HG03280 (cell line): ENCODE measurements at regions not wholly inside any gene's neighbourhood (a gene's known extent, or its start where the extent isn't known, plus 50 kb on each side); places are given as distances from the start of the nearest gene placed in this dataset.

ENCODE experiments used
- ATAC-seq: cut with Tn5 transposase; IDR thresholded peaks from one replicate; pipeline ENCODE4 v1.9.1; 2021; ENCODE audit warnings: mild to moderate bottlenecking, moderate library complexity; ENCODE audit not compliant: unreplicated experiment

DNA sequence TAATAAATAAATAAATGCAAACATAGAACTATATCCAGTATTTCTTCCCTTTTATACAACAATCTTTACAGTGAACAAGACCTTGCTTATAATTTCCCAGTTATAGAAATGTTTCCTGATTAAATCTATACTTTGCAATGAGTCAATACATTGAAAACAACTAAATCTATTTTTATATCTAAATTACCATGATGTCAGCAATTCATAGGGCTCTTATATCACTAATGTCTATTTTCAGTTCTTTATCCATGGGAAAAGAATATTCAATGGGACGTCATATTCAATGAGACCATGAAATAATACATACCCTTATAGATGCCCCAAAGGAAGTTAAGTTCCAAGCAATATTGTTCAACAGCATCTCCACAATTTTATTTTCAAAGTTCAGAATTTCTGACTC, 359.9 kb downstream of the CASP12 start:
- ATAC-seq = no peak

DNA sequence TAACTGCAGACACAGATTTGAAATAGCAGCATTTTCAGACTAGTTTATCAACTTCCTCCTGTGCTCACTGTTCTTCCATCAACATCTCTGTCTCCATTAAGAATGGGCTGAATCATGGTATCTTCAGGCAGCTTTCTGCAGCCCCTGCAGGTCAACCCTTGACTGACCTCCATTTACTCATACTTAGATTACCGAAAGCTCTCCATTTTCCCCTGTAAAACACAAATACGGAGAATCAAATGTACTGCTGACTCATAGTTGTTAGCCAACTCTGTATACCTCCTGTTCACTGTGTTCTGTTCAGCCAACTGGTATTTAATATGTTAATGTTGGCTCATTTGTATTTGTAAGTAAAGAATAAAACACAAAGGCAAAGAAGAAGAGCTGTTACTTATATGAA, 364.0 kb downstream of the CASP12 start:
- no peak for ATAC-seq

DNA sequence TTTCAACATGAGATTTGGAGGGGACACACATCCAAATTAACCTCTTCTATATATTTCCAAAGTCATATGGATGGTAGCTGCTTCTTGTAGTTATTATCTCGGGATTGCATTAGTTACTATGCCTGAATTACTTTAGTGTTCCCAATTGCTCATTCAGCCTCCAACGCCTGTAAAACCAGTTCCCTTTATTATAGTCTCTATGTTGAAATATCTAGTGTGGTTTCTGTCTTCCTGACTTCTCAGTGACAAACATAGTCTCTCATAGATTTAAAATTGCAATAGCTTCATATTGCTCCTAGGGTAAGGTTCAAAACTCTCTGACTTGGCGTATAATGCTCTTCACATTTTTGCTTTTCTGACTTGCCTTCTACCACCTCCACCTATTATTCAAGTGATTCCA, 366.4 kb downstream of the CASP12 start:
- no peak for ATAC-seq

DNA sequence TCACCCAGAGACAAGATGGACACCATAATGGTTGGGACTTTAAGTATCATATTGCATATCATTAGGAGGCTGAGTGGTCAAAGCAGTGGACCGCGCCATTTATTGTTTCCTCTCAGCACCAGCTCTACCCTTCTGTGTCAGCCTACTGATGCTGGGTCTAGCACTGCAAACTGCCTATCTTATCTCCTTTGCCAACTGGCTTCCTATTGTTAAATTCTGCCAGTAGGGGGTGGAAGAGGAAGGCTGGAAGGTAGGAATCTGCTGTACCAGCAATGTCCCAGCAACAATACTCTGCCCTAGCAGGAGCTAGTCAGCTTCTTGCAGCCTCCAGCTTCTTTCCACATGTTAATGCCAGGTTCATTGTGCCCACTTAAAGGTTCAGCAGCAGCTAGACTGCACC, 367.1 kb upstream of the PDGFD start:
- no peak for ATAC-seq

DNA sequence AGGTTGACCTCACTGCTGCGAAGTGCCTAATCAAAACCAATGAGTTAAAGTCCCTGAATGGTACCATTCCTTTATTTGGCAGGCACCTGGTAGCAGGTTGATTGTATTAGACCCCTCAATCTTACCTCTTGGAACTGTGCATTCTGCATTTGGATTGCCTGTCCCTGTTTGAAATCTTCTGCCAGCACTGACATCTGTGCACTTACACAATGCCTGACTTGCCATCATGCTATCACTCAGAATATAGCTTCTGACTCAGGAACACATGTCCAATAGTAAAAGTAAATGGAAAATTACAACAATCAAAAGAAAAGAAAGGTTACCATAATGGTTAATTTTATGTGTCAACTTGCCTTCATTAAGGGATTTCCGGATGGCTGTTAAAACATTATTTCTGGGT, 366.0 kb upstream of the PDGFD start:
- no peak for ATAC-seq

DNA sequence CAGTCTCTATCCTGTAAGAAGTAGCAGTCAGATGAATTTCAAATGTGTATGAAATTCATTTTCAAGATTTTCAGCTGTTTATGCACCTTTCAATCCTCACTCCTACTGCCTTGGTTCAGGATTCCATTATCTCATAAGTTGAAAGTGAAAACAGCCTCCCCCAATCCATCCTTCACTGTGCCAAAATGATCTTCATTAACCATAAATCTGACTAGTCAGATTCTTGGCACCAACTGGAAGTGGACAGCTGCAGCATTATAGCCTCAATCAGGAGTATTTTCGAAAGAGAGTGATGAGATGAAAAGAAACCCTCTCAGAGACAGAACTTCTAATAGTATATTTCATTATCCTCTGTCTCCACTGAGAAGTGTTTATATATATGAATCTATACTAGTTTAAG, 365.3 kb upstream of the PDGFD start:
- no peak for ATAC-seq

DNA sequence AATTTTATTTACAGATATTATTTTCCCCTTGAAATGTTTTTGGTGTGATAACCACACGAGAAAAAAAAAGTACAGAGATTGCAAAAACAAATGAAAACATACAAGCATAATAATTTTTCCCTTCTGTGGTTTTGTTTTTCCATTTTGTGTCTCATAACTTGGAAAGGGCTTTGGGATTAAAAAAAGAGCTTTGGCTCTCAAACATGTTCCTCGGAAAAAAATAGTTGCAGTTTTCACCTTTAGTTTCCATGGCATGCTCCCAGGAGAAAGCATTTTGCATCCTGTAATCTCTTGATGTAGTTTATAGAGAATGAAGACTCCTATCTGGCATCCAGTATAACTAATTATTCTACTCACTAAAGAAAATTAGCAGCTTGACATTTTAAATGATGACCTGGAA, 362.1 kb upstream of the PDGFD start:
- no peak for ATAC-seq

DNA sequence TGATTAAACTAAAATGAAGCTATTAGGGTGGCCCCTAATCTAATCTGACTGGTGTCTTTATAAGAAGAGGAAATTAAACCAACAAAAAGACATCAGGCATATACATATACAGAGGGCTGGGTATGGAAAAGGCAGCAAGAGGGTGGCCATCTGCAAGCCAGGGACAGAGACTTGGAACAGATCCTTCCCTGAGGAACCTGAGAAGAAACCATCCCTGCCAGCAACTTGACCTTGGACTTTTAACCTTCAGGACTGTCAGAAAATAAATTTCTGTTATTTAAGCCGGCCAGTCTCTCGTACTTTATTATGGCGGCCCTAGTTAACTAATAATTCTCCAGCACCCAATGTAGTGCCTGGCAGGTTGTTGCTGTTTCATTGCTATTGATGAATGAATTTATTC, 361.5 kb upstream of the PDGFD start:
- ATAC-seq = no peak

DNA sequence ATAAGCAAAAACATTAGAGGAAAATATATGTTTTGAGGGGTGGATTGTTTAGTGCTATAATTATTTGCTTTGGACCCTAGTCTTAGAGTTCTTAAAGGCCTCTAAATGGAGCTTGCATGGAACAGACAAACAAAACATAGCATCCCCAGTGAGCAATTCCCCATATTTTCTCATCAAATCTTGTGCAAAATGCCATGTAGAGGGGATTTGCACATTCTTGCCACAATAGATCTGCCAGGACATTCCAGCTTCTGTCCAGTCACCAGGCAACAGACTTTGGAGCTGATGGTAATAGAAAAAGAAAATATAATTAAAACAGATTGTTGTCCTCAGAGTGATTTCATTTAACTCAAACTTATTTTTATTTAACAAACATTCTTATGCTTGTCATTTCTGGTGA, 360.3 kb upstream of the PDGFD start:
- no peak for ATAC-seq

DNA sequence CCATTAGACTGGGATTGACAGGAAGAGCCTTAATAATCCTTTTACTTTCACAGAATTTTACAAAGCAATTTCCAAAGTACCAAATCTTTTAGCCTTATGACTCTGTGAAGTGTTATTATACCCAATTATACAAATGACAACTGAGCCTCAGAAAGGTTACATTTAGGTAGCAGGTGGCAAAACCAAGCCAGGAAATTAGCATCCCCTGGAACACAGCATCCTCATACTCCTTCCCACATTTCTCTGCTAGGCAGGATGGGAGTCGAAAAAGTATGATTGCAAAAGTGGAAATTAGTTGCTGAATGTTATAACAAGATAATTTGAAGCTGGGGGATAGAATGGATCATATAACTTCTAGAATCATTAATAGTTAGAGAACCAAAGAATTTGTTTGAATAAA, 359.7 kb upstream of the PDGFD start:
- no peak for ATAC-seq

DNA sequence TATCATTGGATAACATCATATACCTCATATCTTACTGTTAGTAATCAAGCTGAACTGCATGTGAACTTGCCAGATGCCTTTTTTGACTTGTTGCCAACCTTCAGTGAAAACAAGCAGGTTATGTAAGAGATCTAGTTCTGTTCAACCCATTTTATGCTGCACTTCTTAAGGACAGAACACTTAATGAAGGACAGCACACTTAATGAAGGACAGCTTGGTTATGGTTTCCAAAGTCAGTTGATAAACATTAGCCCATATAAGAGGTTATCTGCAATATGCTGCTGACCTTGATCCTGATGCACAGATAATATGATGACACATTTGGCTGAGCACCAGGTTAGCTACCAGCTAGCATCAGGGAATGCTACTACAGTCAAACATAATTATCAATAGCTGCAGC, 358.7 kb upstream of the PDGFD start:
- ATAC-seq = no peak

DNA sequence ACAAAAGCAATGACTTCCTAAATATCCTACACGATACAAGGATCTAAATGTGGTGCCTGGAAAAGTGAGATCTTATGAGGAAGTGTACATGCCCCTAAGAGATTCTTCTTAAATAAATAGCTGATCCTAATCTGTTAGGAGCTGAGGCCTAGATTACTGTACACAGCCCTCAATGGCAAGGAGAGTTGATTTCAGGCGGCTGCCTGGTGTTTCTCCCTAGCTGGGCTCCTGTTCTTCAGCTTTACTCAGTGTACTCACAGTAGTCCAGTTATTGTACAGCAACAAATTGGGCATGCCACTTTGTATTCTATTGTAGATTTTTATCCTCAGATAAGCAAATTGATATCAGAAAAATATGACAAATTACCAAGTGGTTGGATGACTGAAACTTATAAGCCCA, 358.2 kb upstream of the PDGFD start:
- ATAC-seq = no peak

DNA sequence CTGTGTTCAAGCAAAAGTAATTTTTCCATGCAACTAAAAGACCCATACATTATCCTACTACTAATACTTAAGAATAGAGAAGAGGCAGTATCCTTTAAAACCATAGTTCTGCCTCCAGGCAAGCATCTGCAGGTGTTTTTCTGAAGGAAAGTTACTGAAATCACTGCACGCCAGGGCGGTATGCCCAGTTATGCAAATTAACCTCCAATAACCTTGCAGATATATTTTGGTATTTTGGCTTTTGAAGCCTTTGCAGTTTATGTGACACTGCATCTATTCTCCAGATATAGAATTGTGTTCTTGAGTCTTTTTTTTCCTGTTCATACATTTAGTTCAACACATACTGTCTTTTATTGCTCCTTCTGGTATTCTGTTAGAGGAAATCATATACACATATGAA, 346.2 kb upstream of the PDGFD start:
- no peak for ATAC-seq

DNA sequence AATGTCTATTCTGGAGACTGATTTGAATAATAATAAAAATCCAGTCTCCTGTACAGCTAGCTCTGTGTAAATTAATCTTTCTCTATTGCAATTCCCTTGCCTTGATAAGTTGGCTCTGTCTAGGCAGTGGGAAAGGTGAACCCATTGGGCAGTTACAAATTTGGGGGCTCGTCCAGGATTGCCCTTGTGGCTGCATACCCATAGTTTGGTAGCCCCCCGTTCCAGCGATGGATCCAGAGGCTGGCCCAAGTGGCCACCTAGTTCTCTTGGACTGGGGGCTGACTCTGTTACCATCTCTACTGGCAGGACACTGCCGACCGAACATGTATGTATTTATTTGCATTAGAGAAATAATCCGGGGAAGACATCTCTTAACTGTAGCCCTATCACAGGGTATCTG, 326.2 kb upstream of the PDGFD start:
- ATAC-seq = no peak

DNA sequence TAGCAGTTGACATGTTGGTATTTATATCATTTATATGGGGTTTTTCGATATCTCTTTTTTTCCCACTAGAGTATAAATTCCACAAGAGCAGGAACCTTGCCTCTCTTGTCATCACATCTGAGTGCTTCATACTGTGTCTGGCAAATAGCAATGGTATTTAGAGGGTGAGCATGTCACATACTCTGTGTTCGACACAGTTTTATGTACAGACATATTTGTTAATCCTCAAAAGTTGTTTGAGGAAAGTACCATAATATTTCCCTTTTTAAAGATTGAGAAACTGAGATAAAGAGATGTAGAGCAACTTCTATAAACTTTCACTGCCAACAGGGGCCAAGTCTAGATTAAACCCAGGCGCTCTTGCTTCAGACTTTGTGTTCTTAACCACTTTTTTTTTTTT, 324.6 kb upstream of the PDGFD start:
- ATAC-seq = no peak

DNA sequence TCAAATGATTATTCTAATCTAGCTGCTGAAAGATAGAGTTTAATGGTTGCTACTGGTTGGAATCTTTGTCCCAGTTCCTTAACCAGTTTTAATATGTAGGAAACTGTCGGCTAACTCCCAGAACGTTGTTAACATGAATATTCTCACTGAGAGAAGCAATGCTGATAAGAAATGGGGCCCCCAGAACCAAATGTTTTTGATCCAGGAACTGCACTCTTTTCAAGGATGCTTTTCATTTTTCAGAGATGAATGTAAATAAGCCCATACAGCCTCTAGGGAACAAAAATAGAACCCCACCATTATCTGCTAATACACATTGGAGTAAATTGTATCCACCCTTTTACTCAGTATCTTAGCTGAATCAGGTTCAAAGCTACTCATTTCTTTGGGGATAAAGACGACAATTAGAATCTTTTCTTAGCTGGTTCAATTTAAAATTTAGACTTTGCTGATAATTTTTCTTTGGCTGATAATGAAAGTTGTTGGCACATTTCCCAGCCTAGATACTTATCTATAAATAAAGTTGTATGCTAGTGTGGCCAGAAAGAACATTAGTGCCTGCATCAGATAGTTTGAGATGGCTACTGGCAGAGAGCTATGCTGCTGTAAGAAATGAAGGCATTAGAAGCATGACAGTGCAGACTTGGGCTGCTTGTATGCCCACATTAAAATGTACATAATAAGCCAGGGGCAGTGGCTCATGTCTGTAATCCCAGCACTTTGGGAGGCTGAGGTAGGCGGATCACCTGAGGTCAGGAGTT, 323.3 kb upstream of the PDGFD start:
- ATAC-seq = no peak

DNA sequence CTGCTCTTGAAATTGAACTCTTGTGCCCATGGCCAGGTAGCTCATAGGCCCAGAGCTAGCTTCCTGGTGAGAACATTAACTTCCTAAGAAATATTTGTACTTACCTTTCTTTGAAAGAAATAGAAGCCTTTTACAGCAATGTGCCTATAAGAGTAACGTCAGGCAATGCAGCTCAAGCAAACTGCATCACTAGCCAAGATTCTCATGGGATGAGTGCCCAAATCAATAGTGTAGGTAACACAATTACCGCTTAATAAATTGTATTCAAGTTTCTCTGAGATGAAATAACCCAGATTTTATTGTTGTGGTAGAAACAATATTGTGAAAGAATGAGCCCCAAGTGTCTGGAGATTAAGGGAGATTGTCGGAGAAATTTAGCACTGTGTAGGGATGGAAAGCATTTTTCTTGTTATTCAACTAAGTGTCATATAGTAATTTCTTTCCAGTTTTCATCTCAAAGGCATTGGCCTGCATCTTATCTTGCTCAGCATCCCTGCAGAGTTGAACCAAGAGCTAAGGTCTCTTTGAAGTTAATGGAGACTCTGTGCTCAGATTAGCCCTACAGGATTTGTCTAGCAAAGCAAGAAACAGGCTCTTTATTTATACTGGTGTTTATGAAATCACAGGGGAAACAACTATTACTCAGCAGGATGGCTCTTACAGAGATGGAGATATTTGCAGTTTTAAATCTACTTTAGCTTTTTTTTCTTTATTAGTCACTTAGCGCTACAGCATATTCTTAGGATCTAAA, 321.0 kb upstream of the PDGFD start:
- ATAC-seq = no peak

DNA sequence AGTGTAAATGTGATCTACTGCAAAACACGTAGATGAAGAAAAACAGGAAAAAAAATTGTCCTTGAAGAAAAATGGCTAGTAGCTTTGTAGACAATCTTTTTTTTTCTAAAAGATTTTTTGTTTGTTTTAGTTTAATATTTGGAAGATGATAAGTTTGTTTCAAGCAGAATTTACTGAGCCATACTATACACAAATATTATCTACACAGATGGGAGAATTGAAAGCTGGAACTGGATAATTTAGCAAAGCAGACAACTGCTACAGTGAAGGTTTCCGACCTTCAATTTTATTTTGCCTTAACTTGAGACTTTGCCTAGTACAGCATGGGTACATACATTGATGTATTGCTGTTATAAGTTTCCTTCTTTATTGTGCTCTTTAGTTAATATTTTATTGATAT, 313.0 kb upstream of the PDGFD start:
- no peak for ATAC-seq

DNA sequence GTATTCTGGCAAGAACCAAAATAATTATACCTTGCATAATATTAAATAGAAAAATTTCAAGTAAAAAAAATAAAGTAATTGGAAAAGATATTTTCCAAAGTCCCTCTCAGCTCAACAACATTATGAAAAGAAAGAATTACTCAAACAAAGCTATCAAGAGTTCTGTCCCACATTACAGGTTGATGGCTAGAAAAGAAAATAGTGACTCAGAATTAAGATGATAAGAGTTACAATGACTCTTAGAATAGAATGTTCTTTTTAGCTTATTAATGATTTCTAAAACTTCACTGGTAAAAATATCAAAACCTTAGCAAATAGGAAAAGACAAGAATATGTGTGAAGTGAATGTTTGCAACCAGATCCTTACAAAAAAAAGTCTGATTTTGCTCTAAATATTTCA, 312.5 kb upstream of the PDGFD start:
- no peak for ATAC-seq

DNA sequence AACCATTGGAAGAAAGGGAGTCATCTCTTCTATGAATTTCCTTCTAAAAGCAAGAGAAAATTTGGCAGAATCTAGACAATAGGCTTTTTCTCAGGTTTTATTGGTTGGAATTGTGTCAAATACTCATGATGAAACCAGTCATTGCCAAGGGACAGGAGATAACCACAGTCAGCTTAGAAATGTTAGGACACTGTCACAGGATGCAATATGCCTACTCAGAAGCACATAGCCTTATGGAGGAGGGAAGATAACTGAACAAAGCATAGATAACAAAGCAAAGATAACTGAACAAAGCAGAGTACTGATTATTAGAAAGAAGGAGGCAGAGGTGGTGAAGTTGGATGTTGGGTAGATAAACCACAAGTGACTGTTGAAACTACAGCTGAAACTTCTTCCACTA, 303.5 kb upstream of the PDGFD start:
- no peak for ATAC-seq

DNA sequence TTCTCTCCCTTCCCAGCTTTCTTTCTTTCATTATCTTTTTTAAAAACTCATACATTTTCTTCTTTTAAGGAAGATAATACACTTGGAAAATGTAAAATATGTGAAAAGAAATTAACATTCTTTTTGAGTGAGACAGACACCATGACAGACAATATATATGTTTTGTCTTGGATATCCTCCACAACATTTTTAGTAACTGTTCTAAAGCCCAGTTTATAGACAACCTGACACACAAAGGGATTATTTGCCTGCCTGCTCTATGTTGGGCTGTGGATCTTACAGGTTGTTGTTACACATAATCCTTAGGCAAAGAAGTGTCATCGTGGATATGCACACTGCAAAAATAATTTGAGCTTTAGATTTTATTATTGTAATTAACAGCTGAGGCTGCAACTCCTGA, 301.4 kb upstream of the PDGFD start:
- no peak for ATAC-seq

DNA sequence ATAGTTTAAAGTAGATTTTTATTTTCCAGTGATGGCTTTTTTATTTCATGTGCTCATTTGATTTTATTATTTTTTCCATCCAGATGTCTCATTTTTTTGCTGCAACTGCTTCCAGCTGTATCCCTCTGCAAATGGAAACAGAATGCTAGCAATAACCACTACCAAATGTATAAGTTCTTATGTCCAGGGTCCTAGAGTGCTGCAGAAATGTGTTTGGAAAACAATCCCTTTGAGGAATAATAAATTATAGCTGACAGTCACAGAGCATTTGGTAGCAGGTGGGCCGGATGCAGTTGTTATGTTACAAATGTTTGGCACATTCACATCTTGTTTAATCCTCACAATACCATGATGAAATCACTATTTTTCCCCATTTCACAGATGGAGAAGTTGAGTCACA, 300.7 kb upstream of the PDGFD start:
- ATAC-seq = no peak

DNA sequence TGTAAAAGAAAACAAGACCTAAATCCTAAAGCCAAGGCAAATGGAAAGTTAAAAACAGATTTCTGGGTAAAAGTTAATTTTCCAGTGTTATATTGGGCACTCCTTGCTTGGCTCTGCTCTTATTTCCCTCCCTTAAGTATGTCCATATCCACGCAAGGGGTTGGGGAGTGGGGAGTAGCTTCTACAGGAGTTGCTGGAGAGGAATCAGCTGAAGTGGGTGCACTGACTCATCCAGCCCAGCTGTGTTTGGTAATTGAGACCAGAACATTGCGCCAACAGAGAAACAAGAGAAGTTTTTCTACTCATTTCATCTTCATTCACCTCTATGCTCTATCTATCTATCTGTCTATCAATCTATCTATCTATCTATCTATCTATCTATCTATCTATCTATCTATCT, 298.4 kb upstream of the PDGFD start:
- no peak for ATAC-seq
